ENCODE measurements at regions not wholly inside any gene's neighbourhood (a gene's known extent, or its start where the extent isn't known, plus 50 kb on each side); places are given as distances from the start of the nearest gene placed in this dataset.

GRCh38 chr6:132143258-132143657 is 192.1 kb upstream of the CCN2 start:
- no peak for DNase-seq (ENCODE audit: extremely low read depth, low read depth)
- no peak for TF ChIP-seq CTCF (IDR thresholded peaks at IDR 0.05; ENCODE audit: low read depth, low read length)

GRCh38 chr6:132142768-132143167 is 191.6 kb upstream of the CCN2 start:
- TF ChIP-seq CTCF (IDR thresholded peaks at IDR 0.05; ENCODE audit: low read depth, low read length) = no peak
- no peak for DNase-seq (ENCODE audit: extremely low read depth, low read depth)

GRCh38 chr6:132142308-132142707 is 191.1 kb upstream of the CCN2 start:
- TF ChIP-seq CTCF (IDR thresholded peaks at IDR 0.05; ENCODE audit: low read depth, low read length) = no peak
- no peak for DNase-seq (ENCODE audit: extremely low read depth, low read depth)

GRCh38 chr6:132140189-132140588 is 189.0 kb upstream of the CCN2 start:
- DNase-seq (ENCODE audit: extremely low read depth, low read depth) = no peak
- no peak for TF ChIP-seq CTCF (IDR thresholded peaks at IDR 0.05; ENCODE audit: low read depth, low read length)

GRCh38 chr6:132139611-132140010 is 188.4 kb upstream of the CCN2 start:
- TF ChIP-seq CTCF (IDR thresholded peaks at IDR 0.05; ENCODE audit: low read depth, low read length) = no peak

GRCh38 chr6:132136981-132137380 is 185.8 kb upstream of the CCN2 start:
- TF ChIP-seq CTCF (IDR thresholded peaks at IDR 0.05; ENCODE audit: low read depth, low read length) = no peak
- DNase-seq (ENCODE audit: extremely low read depth, low read depth) = no peak

More at GRCh38 chr6:132139611-132140010, 188.4 kb upstream of the CCN2 start:
- DNase-seq (ENCODE audit: extremely low read depth, low read depth) = no peak

GRCh38 chr6:132135409-132135808 is 184.2 kb upstream of the CCN2 start:
- DNase-seq (ENCODE audit: extremely low read depth, low read depth) = no peak
- TF ChIP-seq CTCF (IDR thresholded peaks at IDR 0.05; ENCODE audit: low read depth, low read length) = no peak
